ENCODE measurements at regions not wholly inside any gene's neighbourhood (a gene's known extent, or its start where the extent isn't known, plus 50 kb on each side); places are given as distances from the start of the nearest gene placed in this dataset.

DNA sequence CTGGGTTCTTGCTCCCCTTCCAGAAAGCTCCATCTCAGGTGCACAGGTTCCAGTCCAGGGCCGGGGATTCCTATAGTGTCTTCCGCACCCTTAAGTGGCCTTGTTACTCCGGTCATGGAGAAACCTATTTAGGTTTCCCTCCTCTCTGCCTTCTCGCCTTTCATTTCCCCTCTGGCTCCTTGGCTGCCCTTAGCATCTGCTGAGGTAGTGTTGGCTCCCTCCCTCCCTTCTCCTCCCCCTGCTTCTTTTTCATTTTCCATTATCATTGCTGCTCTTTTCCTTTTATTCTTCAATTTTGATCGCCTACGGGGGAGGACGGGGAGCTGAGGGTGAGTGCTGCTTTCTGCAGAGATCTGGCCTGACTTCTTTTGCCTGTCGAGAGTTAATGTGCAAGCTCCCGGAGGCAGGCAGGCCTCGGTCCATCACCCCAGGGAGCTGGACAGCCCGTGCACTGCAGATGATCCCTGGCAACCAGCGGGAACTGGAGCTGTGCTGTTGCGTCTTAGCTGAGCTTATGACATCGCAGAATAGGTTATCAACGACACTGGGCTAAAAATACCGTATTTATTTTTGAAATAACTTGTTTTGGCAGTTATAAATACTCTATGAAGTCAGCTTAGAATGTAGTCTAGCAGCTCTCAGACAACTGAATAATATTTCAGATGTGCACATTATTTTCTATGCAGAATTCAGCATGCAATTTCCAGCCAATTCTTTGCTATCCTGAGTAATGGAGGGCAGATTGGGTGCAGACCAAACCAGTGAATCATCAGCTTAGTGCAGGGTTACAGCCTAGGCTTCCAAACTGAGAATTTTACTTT lies 141.9 kb downstream of the SLC4A3 start (continued):
- TF ChIP-seq, protein P1, sequence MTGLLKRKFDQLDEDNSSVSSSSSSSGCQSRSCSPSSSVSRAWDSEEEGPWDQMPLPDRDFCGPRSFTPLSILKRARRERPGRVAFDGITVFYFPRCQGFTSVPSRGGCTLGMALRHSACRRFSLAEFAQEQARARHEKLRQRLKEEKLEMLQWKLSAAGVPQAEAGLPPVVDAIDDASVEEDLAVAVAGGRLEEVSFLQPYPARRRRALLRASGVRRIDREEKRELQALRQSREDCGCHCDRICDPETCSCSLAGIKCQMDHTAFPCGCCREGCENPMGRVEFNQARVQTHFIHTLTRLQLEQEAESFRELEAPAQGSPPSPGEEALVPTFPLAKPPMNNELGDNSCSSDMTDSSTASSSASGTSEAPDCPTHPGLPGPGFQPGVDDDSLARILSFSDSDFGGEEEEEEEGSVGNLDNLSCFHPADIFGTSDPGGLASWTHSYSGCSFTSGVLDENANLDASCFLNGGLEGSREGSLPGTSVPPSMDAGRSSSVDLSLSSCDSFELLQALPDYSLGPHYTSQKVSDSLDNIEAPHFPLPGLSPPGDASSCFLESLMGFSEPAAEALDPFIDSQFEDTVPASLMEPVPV (CRISPR knock-in tag; IDR thresholded peaks at IDR 0.05) = no peak
- no peak for TF ChIP-seq HHEX (CRISPR knock-in tag; IDR thresholded peaks at IDR 0.05)
- TF ChIP-seq, protein P2, sequence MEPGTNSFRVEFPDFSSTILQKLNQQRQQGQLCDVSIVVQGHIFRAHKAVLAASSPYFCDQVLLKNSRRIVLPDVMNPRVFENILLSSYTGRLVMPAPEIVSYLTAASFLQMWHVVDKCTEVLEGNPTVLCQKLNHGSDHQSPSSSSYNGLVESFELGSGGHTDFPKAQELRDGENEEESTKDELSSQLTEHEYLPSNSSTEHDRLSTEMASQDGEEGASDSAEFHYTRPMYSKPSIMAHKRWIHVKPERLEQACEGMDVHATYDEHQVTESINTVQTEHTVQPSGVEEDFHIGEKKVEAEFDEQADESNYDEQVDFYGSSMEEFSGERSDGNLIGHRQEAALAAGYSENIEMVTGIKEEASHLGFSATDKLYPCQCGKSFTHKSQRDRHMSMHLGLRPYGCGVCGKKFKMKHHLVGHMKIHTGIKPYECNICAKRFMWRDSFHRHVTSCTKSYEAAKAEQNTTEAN (CRISPR knock-in tag; conservative IDR thresholded peaks at IDR 0.05) = no peak

DNA sequence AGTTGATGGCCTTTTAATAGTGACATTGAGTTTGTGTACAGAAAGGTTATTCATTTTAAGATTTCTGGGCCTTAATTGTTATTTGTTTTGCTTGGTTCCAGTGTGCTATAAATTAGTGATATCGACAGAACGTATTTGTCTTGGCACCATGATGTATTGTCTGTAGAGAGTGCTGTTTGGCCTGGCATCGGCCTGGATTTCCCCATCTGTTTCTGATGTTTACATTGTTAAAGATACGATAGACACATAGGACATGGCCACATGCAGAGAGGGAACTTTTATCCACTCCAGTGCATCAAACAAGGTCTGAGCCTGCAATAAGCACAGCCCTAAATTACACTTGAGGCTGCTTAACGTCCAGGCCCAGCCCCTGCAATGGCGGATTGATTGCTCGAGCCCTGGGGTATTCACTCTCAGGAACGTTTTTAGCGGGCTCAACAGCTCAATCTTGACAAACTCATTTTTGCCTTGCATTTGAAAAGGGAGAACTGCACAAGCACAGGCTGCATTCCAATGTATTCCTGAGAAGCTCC lies 144.7 kb downstream of the SLC4A3 start:
- in situ Hi-C loops (cut with HindIII; ENCODE audit: extremely low pct_ligation_motif_present, low pct_unique_long_range_greater_than_20kb) = no loop called here
- H4K20me1 ChIP-seq (ENCODE audit: insufficient read depth, low read length) = no peaks in the 10 kb centered on the region
- no peak for DNase-seq (ENCODE audit: low spot score)
- H3K36me3 ChIP-seq (replicated peaks in 1 of 2; ENCODE audit: control insufficient read depth in 1 of 2, insufficient read depth in 2 of 2, low read length in 2 of 2) = no peaks in the 10 kb centered on the region
- 2% methylated on average over 9 of the region's 9 CpGs for WGBS (ENCODE audit: low lambda C conversion rate)
- H3K4me2 ChIP-seq (ENCODE audit: low read depth, low read length) = no peak overlapping the region
- no peaks in the 10 kb centered on the region for H3K9me3 ChIP-seq (ENCODE audit: low read length)
- H3K27ac ChIP-seq (ENCODE audit: extremely low read length, insufficient read depth, low read length) = no peak overlapping the region
- intact Hi-C loops (cut with micrococcal nuclease; ENCODE audit: unreplicated experiment) = no loop called here
- H3K4me3 ChIP-seq (replicated peaks in 1 of 3; ENCODE audit: insufficient read depth in 1 of 3, low read depth in 2 of 3, low read length in 3 of 3) = no peak overlapping the region
- ChIA-PET POLR2A (no interaction called here), CTCF (ENCODE audit: low intra/inter-chr PET ratio, low total read pairs) (no interaction called here)
- no peak overlapping the region for H2AFZ ChIP-seq (ENCODE audit: low read length)
- ATAC-seq = no peak
- H3K4me1 ChIP-seq (ENCODE audit: insufficient read depth, low read length) = no peaks in the 10 kb centered on the region
- FAIRE-seq = no peak
- no peaks in the 10 kb centered on the region for H3K79me2 ChIP-seq (ENCODE audit: insufficient read depth, low read length)
- peaks cover 0 to 26% of the 10 kb centered on the region in 2 experiments; a peak in 3 of 5 replicates for H3K27me3 ChIP-seq (ENCODE audit: control insufficient read depth in 1 of 2, insufficient read depth in 2 of 2, low read length in 2 of 2)
- H3K9ac ChIP-seq (ENCODE audit: insufficient read depth, low read depth, low read length) = no peak overlapping the region
- BruUV-seq (replicated peaks) = no TSS peak
- TF ChIP-seq NFE2L2 (IDR thresholded peaks at IDR 0.05; ENCODE audit: low read length) = no peak
- TF ChIP-seq, protein P3, sequence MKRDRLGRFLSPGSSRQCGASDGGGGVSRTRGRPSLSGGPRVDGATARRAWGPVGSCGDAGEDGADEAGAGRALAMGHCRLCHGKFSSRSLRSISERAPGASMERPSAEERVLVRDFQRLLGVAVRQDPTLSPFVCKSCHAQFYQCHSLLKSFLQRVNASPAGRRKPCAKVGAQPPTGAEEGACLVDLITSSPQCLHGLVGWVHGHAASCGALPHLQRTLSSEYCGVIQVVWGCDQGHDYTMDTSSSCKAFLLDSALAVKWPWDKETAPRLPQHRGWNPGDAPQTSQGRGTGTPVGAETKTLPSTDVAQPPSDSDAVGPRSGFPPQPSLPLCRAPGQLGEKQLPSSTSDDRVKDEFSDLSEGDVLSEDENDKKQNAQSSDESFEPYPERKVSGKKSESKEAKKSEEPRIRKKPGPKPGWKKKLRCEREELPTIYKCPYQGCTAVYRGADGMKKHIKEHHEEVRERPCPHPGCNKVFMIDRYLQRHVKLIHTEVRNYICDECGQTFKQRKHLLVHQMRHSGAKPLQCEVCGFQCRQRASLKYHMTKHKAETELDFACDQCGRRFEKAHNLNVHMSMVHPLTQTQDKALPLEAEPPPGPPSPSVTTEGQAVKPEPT (CRISPR knock-in tag; IDR thresholded peaks at IDR 0.05; ENCODE audit: low read depth) = no peak
- TF ChIP-seq, protein P4, sequence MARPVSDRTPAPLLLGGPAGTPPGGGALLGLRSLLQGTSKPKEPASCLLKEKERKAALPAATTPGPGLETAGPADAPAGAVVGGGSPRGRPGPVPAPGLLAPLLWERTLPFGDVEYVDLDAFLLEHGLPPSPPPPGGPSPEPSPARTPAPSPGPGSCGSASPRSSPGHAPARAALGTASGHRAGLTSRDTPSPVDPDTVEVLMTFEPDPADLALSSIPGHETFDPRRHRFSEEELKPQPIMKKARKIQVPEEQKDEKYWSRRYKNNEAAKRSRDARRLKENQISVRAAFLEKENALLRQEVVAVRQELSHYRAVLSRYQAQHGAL (CRISPR knock-in tag; IDR thresholded peaks at IDR 0.05; ENCODE audit: not compliant biosample characterization) = no peak
- TF ChIP-seq GATAD2A (CRISPR knock-in tag; IDR thresholded peaks at IDR 0.05) = no peak
- no peak for TF ChIP-seq TCF7L2 (IDR thresholded peaks at IDR 0.05; ENCODE audit: low read depth, low read length)
- TF ChIP-seq, protein P5, sequence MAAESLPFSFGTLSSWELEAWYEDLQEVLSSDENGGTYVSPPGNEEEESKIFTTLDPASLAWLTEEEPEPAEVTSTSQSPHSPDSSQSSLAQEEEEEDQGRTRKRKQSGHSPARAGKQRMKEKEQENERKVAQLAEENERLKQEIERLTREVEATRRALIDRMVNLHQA (CRISPR knock-in tag; IDR thresholded peaks at IDR 0.05) = no peak
- TF ChIP-seq PAWR (CRISPR knock-in tag; IDR thresholded peaks at IDR 0.05; ENCODE audit: borderline replicate concordance) = no peak
- no peak for TF ChIP-seq ATM (IDR thresholded peaks at IDR 0.05; ENCODE audit: borderline replicate concordance)
- no peak for TF ChIP-seq ZNF563 (CRISPR knock-in tag; IDR thresholded peaks at IDR 0.05)
- no peak for TF ChIP-seq ZNF782 (CRISPR knock-in tag; IDR thresholded peaks at IDR 0.05; ENCODE audit: borderline replicate concordance)
- TF ChIP-seq, protein P6, sequence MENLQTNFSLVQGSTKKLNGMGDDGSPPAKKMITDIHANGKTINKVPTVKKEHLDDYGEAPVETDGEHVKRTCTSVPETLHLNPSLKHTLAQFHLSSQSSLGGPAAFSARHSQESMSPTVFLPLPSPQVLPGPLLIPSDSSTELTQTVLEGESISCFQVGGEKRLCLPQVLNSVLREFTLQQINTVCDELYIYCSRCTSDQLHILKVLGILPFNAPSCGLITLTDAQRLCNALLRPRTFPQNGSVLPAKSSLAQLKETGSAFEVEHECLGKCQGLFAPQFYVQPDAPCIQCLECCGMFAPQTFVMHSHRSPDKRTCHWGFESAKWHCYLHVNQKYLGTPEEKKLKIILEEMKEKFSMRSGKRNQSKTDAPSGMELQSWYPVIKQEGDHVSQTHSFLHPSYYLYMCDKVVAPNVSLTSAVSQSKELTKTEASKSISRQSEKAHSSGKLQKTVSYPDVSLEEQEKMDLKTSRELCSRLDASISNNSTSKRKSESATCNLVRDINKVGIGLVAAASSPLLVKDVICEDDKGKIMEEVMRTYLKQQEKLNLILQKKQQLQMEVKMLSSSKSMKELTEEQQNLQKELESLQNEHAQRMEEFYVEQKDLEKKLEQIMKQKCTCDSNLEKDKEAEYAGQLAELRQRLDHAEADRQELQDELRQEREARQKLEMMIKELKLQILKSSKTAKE (CRISPR knock-in tag; IDR thresholded peaks at IDR 0.05; ENCODE audit: borderline replicate concordance) = no peak
